ENCODE measurements at regions not wholly inside any gene's neighbourhood (a gene's known extent, or its start where the extent isn't known, plus 50 kb on each side); places are given as distances from the start of the nearest gene placed in this dataset.
"Not testable (repeated sequence)": the region's sequence is repeated elsewhere in the genome, so short reads cannot be mapped to it uniquely, and the experiment has no call there.

- Histone ChIP-seq H3K36me3 (ENCODE audit: control insufficient read depth, insufficient read depth, low read length) (no peaks in the 10 kb centered on the region), H3K27me3 (ENCODE audit: control insufficient read depth, insufficient read depth, low read length) (no peaks in the 10 kb centered on the region), H3K4me3 (ENCODE audit: low read depth, low read length) (no peak overlapping the region)
- no peak for DNase-seq (ENCODE audit: low read depth)
- TF ChIP-seq CTCF (IDR thresholded peaks at IDR 0.05; ENCODE audit: insufficient read depth, low read length, poor library complexity, severe bottlenecking): no peak
Measured at GRCh38 chr16:85225721-85226120, 113.4 kb upstream of the CIBAR2 start.

GRCh38 chr16:85227084-85227945 lies 115.0 kb upstream of the CIBAR2 start:
- peak; percentile 73 for DNase-seq (ENCODE audit: low read depth)
- TF ChIP-seq CTCF (IDR thresholded peaks at IDR 0.05; ENCODE audit: insufficient read depth, low read length, poor library complexity, severe bottlenecking): no peak
- H3K4me3 ChIP-seq (ENCODE audit: low read depth, low read length): no peak overlapping the region
- no peaks in the 10 kb centered on the region for H3K27me3 ChIP-seq (ENCODE audit: control insufficient read depth, insufficient read depth, low read length)
- H3K36me3 ChIP-seq (ENCODE audit: control insufficient read depth, insufficient read depth, low read length): no peaks in the 10 kb centered on the region

GRCh38 chr16:85227946-85228862 lies 115.9 kb upstream of the CIBAR2 start:
- Histone ChIP-seq H3K4me3 (ENCODE audit: low read depth, low read length) (no peak overlapping the region), H3K27me3 (ENCODE audit: control insufficient read depth, insufficient read depth, low read length) (no peaks in the 10 kb centered on the region), H3K36me3 (ENCODE audit: control insufficient read depth, insufficient read depth, low read length) (no peaks in the 10 kb centered on the region)
- no peak for DNase-seq (ENCODE audit: low read depth)
- no peak for TF ChIP-seq CTCF (IDR thresholded peaks at IDR 0.05; ENCODE audit: insufficient read depth, low read length, poor library complexity, severe bottlenecking)

GRCh38 chr16:85228970-85229430 lies 116.7 kb upstream of the CIBAR2 start:
- H3K36me3 ChIP-seq (ENCODE audit: control insufficient read depth, insufficient read depth, low read length): no peaks in the 10 kb centered on the region
- DNase-seq (ENCODE audit: low read depth): no peak
- peaks cover 3% of the 10 kb centered on the region for H3K27me3 ChIP-seq (ENCODE audit: control insufficient read depth, insufficient read depth, low read length)

GRCh38 chr16:85229869-85230462 lies 117.7 kb upstream of the CIBAR2 start:
- DNase-seq (ENCODE audit: low read depth): no peak
- H3K36me3 ChIP-seq (ENCODE audit: control insufficient read depth, insufficient read depth, low read length): no peaks in the 10 kb centered on the region

More at GRCh38 chr16:85228970-85229430, 116.7 kb upstream of the CIBAR2 start:
- no peak overlapping the region for H3K4me3 ChIP-seq (ENCODE audit: low read depth, low read length)
- no peak for TF ChIP-seq CTCF (IDR thresholded peaks at IDR 0.05; ENCODE audit: insufficient read depth, low read length, poor library complexity, severe bottlenecking)

GRCh38 chr16:85230764-85231383 lies 118.6 kb upstream of the CIBAR2 start:
- DNase-seq (ENCODE audit: low read depth); H3K27me3 ChIP-seq (ENCODE audit: control insufficient read depth, insufficient read depth, low read length); H3K4me3 ChIP-seq (ENCODE audit: low read depth, low read length); H3K36me3 ChIP-seq (ENCODE audit: control insufficient read depth, insufficient read depth, low read length): not testable (repeated sequence)

More at GRCh38 chr16:85229869-85230462, 117.7 kb upstream of the CIBAR2 start:
- TF ChIP-seq CTCF (IDR thresholded peaks at IDR 0.05; ENCODE audit: insufficient read depth, low read length, poor library complexity, severe bottlenecking): no peak
- Histone ChIP-seq H3K4me3 (ENCODE audit: low read depth, low read length) (no peak overlapping the region), H3K27me3 (ENCODE audit: control insufficient read depth, insufficient read depth, low read length) (peaks cover 3% of the 10 kb centered on the region)

Data from kidney epithelial cell (primary cell).